H9 (cell line): ENCODE measurements at regions not wholly inside any gene's neighbourhood (a gene's known extent, or its start where the extent isn't known, plus 50 kb on each side); places are given as distances from the start of the nearest gene placed in this dataset.

Source experiments
- DNase-seq: peaks from one replicate; pipeline ENCODE4 v3.0.0-alpha.2; 2017
- H2AFZ ChIP-seq: one replicate; pipeline ENCODE4 v1.6.1; 2013; ENCODE audit warnings: mild to moderate bottlenecking, low read length, control low read depth, moderate library complexity
- H2AK5ac ChIP-seq: 2 replicates; pipeline ENCODE4 v1.6.1; 2013; ENCODE audit warnings: low read length, control low read depth, mixed read lengths; ENCODE audit not compliant: insufficient read length
- H2BK120ac ChIP-seq: one replicate; pipeline ENCODE4 v1.6.1; 2013; ENCODE audit warnings: low read depth, mild to moderate bottlenecking, low read length, control low read depth, inconsistent platforms; ENCODE audit not compliant: poor library complexity, severe bottlenecking
- H2BK12ac ChIP-seq: 2 replicates; pipeline ENCODE4 v1.6.1; 2013; ENCODE audit warnings: low read length, control low read depth, mixed read lengths, low read depth; ENCODE audit not compliant: insufficient read length
- H2BK15ac ChIP-seq: 2 replicates; pipeline ENCODE4 v1.6.1; 2013; ENCODE audit warnings: low read depth, low read length, control low read depth
- H2BK20ac ChIP-seq: one replicate; pipeline ENCODE4 v1.6.1; 2013; ENCODE audit warnings: low read depth, mild to moderate bottlenecking, low read length, control low read depth, inconsistent platforms; ENCODE audit not compliant: poor library complexity, severe bottlenecking
- H2BK5ac ChIP-seq: 2 replicates; pipeline ENCODE4 v1.6.1; 2013; ENCODE audit warnings: low read length, control low read depth, mixed read lengths; ENCODE audit not compliant: insufficient read length
- H3K14ac ChIP-seq: 2 replicates; pipeline ENCODE4 v1.6.1; 2013; ENCODE audit warnings: low read length, control low read depth; ENCODE audit not compliant: insufficient read depth
- H3K18ac ChIP-seq: 2 replicates; pipeline ENCODE4 v1.6.1; 2013; ENCODE audit warnings: low read depth, mild to moderate bottlenecking, mixed read lengths, low read length, control low read depth; ENCODE audit not compliant: insufficient read length
- H3K23ac ChIP-seq: 2 replicates; pipeline ENCODE4 v1.6.1; 2013; ENCODE audit warnings: low read length, control low read depth, mixed read lengths, low read depth; ENCODE audit not compliant: insufficient read length
- H3K23me2 ChIP-seq: 2 replicates; pipeline ENCODE4 v1.6.1; 2013; ENCODE audit warnings: low read depth, mild to moderate bottlenecking, mixed read lengths, low read length, control low read depth; ENCODE audit not compliant: insufficient read length, poor library complexity, severe bottlenecking
- H3K27ac ChIP-seq: 2 replicates; pipeline ENCODE4 v1.5.1; 2013; ENCODE audit warnings: low read length, control low read depth, mixed read lengths, low read depth; ENCODE audit not compliant: insufficient read length
- H3K27me3 ChIP-seq: 2 replicates; pipeline ENCODE4 v1.6.1; 2013; ENCODE audit warnings: low read length, control low read depth, inconsistent platforms; ENCODE audit not compliant: insufficient read depth
- H3K4ac ChIP-seq: 2 replicates; pipeline ENCODE4 v1.6.1; 2013; ENCODE audit warnings: low read depth, mild to moderate bottlenecking, control low read depth, inconsistent platforms, low read length, moderate library complexity
- H3K4me1 ChIP-seq: 2 replicates; pipeline ENCODE4 v1.6.1; 2013; ENCODE audit warnings: low read length, control low read depth, inconsistent platforms; ENCODE audit not compliant: insufficient read depth
- H3K4me2 ChIP-seq: 2 replicates; pipeline ENCODE4 v1.6.1; 2013; ENCODE audit warnings: low read length, control low read depth, mixed read lengths; ENCODE audit not compliant: insufficient read length, insufficient read depth
- H3K56ac ChIP-seq: 2 replicates; pipeline ENCODE4 v1.6.1; 2013; ENCODE audit warnings: low read depth, mild to moderate bottlenecking, mixed read lengths, low read length, control low read depth; ENCODE audit not compliant: insufficient read length
- H3K79me1 ChIP-seq: 2 replicates; pipeline ENCODE4 v1.6.1; 2013; ENCODE audit warnings: low read depth, mild to moderate bottlenecking, moderate library complexity, low read length, control low read depth, inconsistent platforms; ENCODE audit not compliant: insufficient read depth, poor library complexity, severe bottlenecking
- H3K79me2 ChIP-seq: 2 replicates; pipeline ENCODE4 v1.6.1; 2013; ENCODE audit warnings: low read length, control low read depth, inconsistent platforms; ENCODE audit not compliant: insufficient read depth
- H3K9ac ChIP-seq: 2 replicates; pipeline ENCODE4 v1.6.1; 2013; ENCODE audit warnings: low read length, control low read depth, mixed read lengths; ENCODE audit not compliant: insufficient read length; ENCODE audit errors: extremely low read depth
- H3K9me3 ChIP-seq: one replicate; pipeline ENCODE4 v1.6.1; 2013; ENCODE audit warnings: low read depth, low read length, inconsistent platforms; ENCODE audit not compliant: control insufficient read depth
- H3T11ph ChIP-seq: one replicate; pipeline ENCODE4 v1.6.1; 2013; ENCODE audit warnings: mild to moderate bottlenecking, low read length, control low read depth, inconsistent platforms
- H4K20me1 ChIP-seq: one replicate; pipeline ENCODE4 v1.6.1; 2013; ENCODE audit not compliant: control insufficient read depth, insufficient read length, insufficient read depth
- H4K5ac ChIP-seq: 2 replicates; pipeline ENCODE4 v1.6.1; 2013; ENCODE audit warnings: low read depth, mild to moderate bottlenecking, mixed read lengths, low read length, control low read depth; ENCODE audit not compliant: insufficient read length
- H4K8ac ChIP-seq: replicated peaks from 2 replicates; pipeline ENCODE4 v1.6.1; 2013; ENCODE audit warnings: low read length, control low read depth, mixed read lengths, low read depth; ENCODE audit not compliant: insufficient read length
- H4K91ac ChIP-seq: 2 replicates; pipeline ENCODE4 v1.6.1; 2013; ENCODE audit warnings: low read depth, mild to moderate bottlenecking, moderate library complexity, mixed read lengths, low read length, control low read depth; ENCODE audit not compliant: insufficient read length
- H3K27ac Mint-ChIP-seq, 3 experiments: 2 replicates in 2 of 3; 3 replicates in 1 of 3; pipeline ENCODE4 v1.8.0; 2020 to 2021; ENCODE audit warnings: mixed read lengths in 3 of 3, mild to moderate bottlenecking in 1 of 3, moderate library complexity in 1 of 3
- H3K27me3 Mint-ChIP-seq: 2 replicates; pipeline ENCODE4 v1.8.0; 2021; ENCODE audit warnings: low read depth, mild to moderate bottlenecking, moderate library complexity, mixed read lengths
- H3K36me3 Mint-ChIP-seq, 3 experiments: 2 replicates in 2 of 3; 3 replicates in 1 of 3; pipeline ENCODE4 v1.8.0; 2020 to 2021; ENCODE audit warnings: low read depth in 3 of 3, mixed read lengths in 3 of 3; ENCODE audit not compliant: insufficient read depth in 1 of 3
- H3K4me1 Mint-ChIP-seq, 2 experiments: 2 replicates each; pipeline ENCODE4 v1.8.0; 2020; ENCODE audit warnings: mixed read lengths in 2 of 2
- H3K4me3 Mint-ChIP-seq, 2 experiments: 2 replicates in 1 of 2; 3 replicates in 1 of 2; pipeline ENCODE4 v1.8.0; 2020 to 2021; ENCODE audit warnings: mild to moderate bottlenecking in 2 of 2, mixed read lengths in 2 of 2, moderate library complexity in 1 of 2
- H3K9me3 Mint-ChIP-seq, 2 experiments: 2 replicates in 1 of 2; 3 replicates in 1 of 2; pipeline ENCODE4 v1.8.0; 2020; ENCODE audit warnings: mild to moderate bottlenecking in 2 of 2, mixed read lengths in 2 of 2, moderate library complexity in 1 of 2
- CTCF ChIP-seq: fragments of 200-600 bp; sonication (generic); conservative IDR thresholded peaks from 3 replicates; pipeline ENCODE4 v1.8.0; 2021; ENCODE audit warnings: antibody characterized with exemption, mild to moderate bottlenecking
- WGBS: extraction: QIAGEN DNeasy Blood & Tissue Kit; methylation state at CpG from one replicate; pipeline ENCODE4 v1.1.7; 2013; ENCODE audit warnings: missing lambda C conversion rate, low lambda C conversion rate, mixed read lengths; ENCODE audit not compliant: insufficient read length; ENCODE audit errors: extremely low coverage; 5-methylcytosine and 5-hydroxymethylcytosine counted together

GRCh38 chr5:1747803-1748085 lies 51.9 kb downstream of the MRPL36 start:
- Histone ChIP-seq H4K5ac (no peak overlapping the region), H2BK15ac (no peak overlapping the region)

More at GRCh38 chr5:1747803-1748085, 51.9 kb downstream of the MRPL36 start:
- Mint-ChIP-seq H3K4me1 (peaks cover 2 to 8% of the 10 kb centered on the region in 2 experiments; a peak in 3 of 4 replicates), H3K36me3 (0 out of 7 replicates have a peak, but pooled peaks cover 0 to 3% (median 0%) of the 10 kb centered on the region in 3 experiments), H3K27me3 (peaks cover 5% of the 10 kb centered on the region; the same call in 1 of the 2 replicates), H3K9me3 (no peaks in the 10 kb centered on the region), H3K27ac (no peak overlapping the region), H3K4me3 (no peak overlapping the region)
- Histone ChIP-seq H3K4me1 (no peaks in the 10 kb centered on the region), H2AFZ (no peak overlapping the region), H2BK5ac (no peak overlapping the region), H3K56ac (no peak overlapping the region), H3K9me3 (no peaks in the 10 kb centered on the region), H2BK12ac (no peak overlapping the region), H2BK20ac (no peak overlapping the region), H3K27me3 (no peaks in the 10 kb centered on the region), H3K18ac (no peak overlapping the region), H3K79me1 (no peaks in the 10 kb centered on the region), H3K9ac (no peak overlapping the region), H3K14ac (no peak overlapping the region), H3K4ac (no peak overlapping the region), H4K91ac (no peak overlapping the region), H3K4me2 (no peak overlapping the region), H2AK5ac (no peak overlapping the region), H2BK120ac (no peak overlapping the region), H4K8ac (no peak overlapping the region), H3K23me2 (no peaks in the 10 kb centered on the region), H3K79me2 (no peaks in the 10 kb centered on the region), H3K27ac (no peak overlapping the region), H4K20me1 (no peaks in the 10 kb centered on the region), H3T11ph (no peak overlapping the region), H3K23ac (no peak overlapping the region)
- WGBS, result no CpG with 5 or more reads among the region's 5 CpGs
- DNase-seq, result no peak
- TF ChIP-seq CTCF, result no peak
